GM19438 (cell line): ENCODE measurements at regions not wholly inside any gene's neighbourhood (a gene's known extent, or its start where the extent isn't known, plus 50 kb on each side); places are given as distances from the start of the nearest gene placed in this dataset.

Experiments
- ATAC-seq: cut with Tn5 transposase; IDR thresholded peaks from one replicate; pipeline ENCODE4 v1.9.1; 2021; ENCODE audit warnings: low read depth; ENCODE audit not compliant: unreplicated experiment

- no peak for ATAC-seq
Observed at GRCh38 chr13:63093907-63094469, 1678.3 kb upstream of the PCDH20 start.

DNA sequence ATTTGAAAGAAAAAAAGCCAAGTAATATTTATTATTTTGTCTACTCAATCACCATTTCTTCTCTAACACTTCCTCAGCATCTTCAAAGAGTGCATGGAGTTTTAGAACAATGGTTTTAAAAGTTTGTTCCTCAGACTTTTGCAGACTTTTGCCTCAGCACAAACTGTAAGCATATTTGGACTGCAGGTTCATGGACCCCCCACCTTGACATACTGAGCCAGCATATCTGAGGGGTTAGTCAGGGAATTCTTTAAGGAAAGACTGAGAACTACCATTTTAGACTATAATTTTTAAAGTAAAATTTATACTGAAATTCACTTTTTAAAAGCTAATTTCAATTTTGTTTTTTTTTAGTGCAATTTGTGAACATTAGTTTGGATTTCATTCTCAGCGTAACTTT, 1676.8 kb upstream of the PCDH20 start:
- no peak for ATAC-seq

DNA sequence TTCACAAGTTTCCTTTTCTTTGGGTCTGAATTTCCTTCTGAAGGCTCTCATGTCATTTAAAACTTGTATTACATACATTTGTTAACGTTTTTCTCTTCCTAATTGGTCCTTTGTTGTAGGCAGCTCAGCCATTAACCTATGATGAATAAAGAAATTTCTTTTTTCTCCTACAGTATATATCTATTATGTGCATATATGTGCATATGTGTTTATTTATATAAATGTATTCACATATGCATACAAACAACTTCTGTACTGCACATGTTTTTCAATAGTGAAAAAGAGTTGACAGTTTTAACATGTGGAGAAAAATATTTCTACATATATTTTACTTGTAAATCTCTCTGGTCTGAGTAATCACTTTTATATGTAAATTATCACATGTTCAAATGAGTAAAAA, 1674.9 kb upstream of the PCDH20 start:
- ATAC-seq: no peak

GRCh38 chr13:63088226-63088625, 1672.6 kb upstream of the PCDH20 start:
- no peak for ATAC-seq

DNA sequence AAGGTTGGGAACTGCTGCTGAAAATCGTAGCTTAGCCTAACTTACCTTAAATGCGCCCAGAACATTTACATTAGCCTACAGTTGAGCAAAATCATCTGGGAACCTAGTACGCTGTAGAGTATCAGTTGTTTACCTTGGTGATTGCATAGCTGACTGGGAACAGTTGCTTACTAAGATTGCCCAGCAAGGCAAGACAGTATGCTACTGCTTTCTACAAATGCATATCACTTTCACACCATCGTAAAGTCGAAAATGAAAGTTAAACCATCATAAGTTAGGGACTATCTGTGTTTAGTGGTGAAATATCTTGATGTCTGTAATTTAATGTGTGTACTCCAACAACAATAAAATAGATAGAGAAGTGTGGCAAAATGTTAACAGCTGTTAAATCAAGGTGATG, 1670.6 kb upstream of the PCDH20 start:
- no peak for ATAC-seq

- ATAC-seq: no peak
Observed at GRCh38 chr13:63085851-63086250, 1670.2 kb upstream of the PCDH20 start.

DNA sequence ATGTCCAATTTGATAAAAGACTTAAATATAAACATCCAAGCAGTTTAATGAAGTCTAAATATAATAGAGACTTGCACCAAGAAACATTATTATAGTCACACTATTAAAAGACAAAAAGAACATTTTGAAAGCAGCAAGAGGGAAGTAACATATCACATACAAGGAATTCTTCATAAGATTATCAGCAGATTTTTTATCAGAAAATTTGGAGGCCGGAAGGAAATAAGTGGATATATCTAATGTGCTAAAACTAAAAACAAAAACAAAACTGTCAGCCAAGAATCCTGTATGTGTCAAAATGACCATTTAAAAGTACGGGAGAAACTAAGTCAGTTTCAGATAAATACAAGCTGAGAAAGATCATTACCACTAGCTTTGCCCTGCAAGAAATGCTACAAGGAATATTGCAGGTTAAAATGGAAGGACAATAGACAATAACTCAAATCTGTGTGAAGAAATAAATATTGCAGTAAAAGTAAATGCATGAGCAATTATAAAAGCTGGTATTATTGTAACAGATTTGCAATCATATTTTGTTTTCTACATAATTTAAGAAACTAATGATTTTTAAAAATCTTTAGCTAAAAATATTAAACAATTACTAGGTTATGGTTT, 1665.9 kb upstream of the PCDH20 start:
- ATAC-seq: no peak

DNA sequence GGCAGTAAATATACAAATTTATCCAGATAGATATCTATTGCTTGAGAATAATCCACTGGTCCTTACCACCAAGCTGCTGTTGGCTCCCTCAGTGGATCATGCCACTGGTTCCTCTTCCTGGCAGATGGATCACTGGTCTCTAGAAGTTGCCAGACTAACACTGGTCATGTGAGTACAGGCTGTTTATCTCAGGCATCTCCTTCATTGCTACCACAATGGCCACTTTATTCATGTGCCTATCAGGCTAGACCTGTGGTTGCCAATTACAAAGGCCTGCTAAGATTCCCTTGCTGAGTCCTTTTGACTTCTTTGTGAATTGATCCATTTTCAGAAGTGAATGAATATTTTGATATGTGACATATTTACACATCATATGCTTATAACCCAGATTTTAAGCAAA, 1659.5 kb upstream of the PCDH20 start:
- ATAC-seq: no peak

DNA sequence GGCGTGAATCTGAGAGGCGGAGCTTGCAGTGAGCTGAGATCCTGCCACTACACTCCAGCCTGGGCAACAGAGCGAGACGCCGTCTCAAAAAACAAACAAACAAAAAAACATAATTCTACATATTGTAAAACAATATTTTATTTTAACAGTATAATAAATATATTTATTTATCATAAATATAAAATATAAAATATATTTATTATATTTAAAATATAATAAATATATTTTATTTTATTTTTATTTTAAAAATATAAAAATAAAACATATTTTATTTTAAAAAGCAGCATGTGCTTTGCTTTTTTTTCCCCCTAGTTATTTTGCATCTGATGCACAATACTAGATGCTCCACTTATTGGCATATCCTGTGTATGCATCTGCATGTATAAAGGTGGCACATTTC, 1634.6 kb upstream of the PCDH20 start:
- no peak for ATAC-seq

DNA sequence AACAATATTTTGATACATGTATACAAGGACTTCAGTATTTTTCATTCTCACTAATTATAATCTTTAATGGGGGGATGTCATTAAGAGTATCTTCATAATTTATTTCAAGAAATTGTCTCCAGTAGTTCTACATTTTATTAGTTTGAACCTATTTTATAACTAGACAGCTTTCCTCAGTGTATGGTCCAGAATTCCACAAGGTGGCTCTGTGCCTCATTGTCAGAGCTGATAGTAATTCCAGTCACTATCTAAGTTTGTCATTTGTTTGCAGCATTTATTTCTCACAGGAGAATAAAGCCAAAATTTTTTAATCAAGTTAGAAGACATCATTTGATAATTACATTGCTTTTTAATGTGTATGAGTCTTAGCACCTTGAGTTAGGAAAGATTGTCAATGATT, 1633.0 kb upstream of the PCDH20 start:
- no peak for ATAC-seq

DNA sequence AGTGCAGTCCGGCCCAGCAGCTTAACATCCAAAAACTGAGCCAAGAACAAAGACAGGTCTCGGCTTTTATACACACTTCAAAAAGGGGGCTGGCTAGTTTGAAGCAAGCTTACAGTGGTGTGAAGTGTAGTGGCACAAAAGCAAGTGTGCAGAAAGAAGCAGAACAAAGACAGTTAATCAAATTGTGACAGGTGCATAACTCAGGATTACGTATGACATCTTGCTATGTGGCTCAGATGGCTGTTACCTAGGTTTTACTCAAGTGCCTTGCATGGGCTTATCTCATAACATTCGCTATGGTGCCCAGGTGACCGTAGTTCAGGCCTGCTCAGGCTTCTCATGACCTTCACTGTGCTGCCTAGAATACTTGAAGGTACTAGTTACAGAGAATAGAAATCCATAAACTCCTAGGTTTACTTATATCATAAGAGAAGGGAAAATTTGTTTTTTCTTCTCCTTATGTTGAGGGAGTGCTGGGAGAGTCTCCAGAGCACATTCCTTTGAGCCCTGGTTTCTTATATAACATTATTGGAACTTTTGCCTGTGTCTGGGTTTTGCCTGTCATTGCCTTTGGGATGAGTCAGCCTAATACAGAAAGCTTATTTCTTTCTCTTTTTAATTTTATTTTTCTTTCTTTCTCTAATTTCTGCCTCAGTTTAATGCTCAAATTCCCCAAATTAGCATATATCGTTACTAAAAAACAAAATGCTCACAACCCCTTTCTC, 1629.1 kb upstream of the PCDH20 start:
- no peak for ATAC-seq

DNA sequence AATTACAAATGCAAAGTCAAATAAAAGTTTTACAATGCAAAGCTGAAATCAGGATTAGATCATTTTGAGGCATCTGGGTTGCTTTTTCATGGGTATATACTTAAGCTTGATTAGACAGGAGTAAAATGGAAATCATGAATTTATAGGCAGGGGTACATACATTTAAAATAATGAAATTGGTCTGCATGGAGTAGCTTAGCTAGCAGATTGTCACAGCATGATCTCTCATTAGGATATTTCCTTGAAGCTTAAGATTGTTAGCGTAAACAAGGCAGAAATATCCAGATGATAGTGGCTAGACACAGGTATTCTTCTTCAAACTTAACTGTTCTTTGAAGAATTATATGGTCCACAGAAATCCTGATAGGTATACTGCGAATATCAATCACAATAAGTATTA, 1627.0 kb upstream of the PCDH20 start:
- ATAC-seq: no peak

GRCh38 chr13:63041640-63042414, 1626.2 kb upstream of the PCDH20 start:
- no peak for ATAC-seq

DNA sequence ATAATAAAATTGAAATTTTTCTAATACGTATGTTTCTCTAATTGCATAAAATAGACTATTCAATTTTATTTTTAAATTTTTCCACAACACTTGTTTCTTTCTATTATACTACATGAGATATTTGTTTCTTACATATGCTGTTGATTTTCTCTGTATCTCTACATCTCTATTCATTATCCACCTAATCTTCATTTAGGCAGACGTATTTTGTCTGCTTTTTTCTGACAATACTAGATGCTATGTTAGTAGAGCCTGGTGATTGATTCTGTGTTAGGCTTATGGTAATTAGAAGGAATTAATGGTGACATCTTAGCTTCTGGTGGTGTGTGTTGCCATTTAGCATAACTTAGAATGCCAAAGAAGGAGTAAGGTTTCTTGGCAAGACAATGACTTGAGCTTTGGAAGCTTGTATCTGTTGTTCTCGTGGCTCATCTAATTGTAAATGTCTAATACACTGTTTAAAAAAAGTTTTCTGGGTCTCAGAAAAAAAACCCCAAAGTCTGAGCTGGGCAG, 1610.7 kb upstream of the PCDH20 start:
- ATAC-seq: no peak

GRCh38 chr13:63025741-63026140, 1610.1 kb upstream of the PCDH20 start:
- no peak for ATAC-seq

DNA sequence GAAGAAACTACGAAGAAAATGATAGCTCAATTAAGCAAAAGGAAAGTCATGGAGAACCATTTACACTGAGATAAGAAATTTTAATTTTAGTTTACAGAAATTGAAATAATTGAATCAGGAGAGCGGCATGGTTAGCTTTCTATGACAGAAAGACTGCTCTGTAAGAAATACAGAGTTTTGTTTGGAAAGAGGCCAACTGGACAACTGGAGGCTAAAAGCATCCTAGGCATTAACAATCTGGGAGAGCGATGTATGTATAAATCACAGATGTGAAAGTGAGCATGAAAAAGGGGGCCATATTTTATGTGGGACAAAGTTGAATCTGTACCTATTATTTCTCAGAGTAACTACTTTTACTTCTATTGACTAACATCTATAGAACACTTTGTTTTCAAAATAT, 1608.8 kb upstream of the PCDH20 start:
- ATAC-seq: no peak

GRCh38 chr13:63011996-63012395, 1596.3 kb upstream of the PCDH20 start:
- no peak for ATAC-seq

- no peak for ATAC-seq
Observed at GRCh38 chr13:63010072-63010658, 1594.5 kb upstream of the PCDH20 start.

DNA sequence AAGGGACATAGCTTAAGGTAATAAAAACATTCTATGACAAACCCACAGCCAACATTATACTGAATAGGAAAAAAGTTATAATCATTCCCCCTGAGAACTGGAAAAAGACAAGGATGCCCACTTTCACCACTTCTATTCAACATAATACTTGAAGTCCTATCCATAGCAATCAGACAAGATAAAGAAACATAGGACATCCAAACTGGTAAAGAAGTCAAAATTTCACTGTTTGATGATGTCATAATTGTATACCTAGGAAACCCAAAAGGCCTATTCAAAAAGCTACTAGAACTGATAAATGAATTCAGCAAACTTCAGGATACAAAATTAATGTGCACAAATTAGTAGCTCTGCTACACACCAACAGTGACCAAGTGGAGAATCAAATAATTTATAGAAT, 1590.0 kb upstream of the PCDH20 start:
- ATAC-seq: no peak

- ATAC-seq: no peak
Observed at GRCh38 chr13:62997696-62998095, 1582.0 kb upstream of the PCDH20 start.

- no peak for ATAC-seq
Observed at GRCh38 chr13:62997038-62997599, 1581.5 kb upstream of the PCDH20 start.
